Neural cell (in vitro differentiated cells): ENCODE measurements at regions not wholly inside any gene's neighbourhood (a gene's known extent, or its start where the extent isn't known, plus 50 kb on each side); places are given as distances from the start of the nearest gene placed in this dataset.

Experiments
- H2AFZ ChIP-seq: fragments of 200-600, 300-800 bp; sonication (generic), shearing (Covaris generic); 2 replicates; pipeline ENCODE4 v1.6.0; 2014; ENCODE audit warnings: low read depth, mild to moderate bottlenecking, antibody characterized with exemption, low read length, moderate library complexity
- H3F3A ChIP-seq: fragments of 200-600 bp; shearing (Covaris generic); 2 replicates; pipeline ENCODE4 v1.6.1; 2016; ENCODE audit warnings: mild to moderate bottlenecking, moderate library complexity, mixed read lengths, antibody characterized with exemption, low read length; ENCODE audit not compliant: insufficient read depth, poor library complexity, severe bottlenecking
- H3K27ac ChIP-seq: fragments of 200-600, 300-800 bp; sonication (generic), shearing (Covaris generic); 2 replicates; pipeline ENCODE4 v1.5.1; 2014; ENCODE audit warnings: mild to moderate bottlenecking, low read length, moderate library complexity
- H3K27me3 ChIP-seq: fragments of 300-800, 200-600 bp; sonication (generic), shearing (Covaris generic); 2 replicates; pipeline ENCODE4 v1.6.0; 2014; ENCODE audit warnings: mild to moderate bottlenecking, low read depth, low read length, moderate library complexity; ENCODE audit not compliant: insufficient read depth
- H3K36me3 ChIP-seq: fragments of 300-800, 200-600 bp; sonication (generic), shearing (Covaris generic); 2 replicates; pipeline ENCODE4 v1.5.1; 2014; ENCODE audit warnings: mild to moderate bottlenecking, antibody characterized with exemption, low read length, moderate library complexity; ENCODE audit not compliant: insufficient read depth
- H3K4me2 ChIP-seq: fragments of 300-800, 200-600 bp; sonication (generic), shearing (Covaris generic); 2 replicates; pipeline ENCODE4 v1.6.0; 2014; ENCODE audit warnings: mild to moderate bottlenecking, low read length
- H3K4me3 ChIP-seq: fragments of 300-800, 200-600 bp; sonication (generic), shearing (Covaris generic); 2 replicates; pipeline ENCODE4 v1.5.1; 2014; ENCODE audit warnings: mild to moderate bottlenecking, low read length, moderate library complexity
- H3K79me2 ChIP-seq: fragments of 200-600 bp; shearing (Covaris generic); replicated peaks from 2 replicates; pipeline ENCODE4 v1.6.0; 2014; ENCODE audit warnings: mild to moderate bottlenecking, low read length, moderate library complexity; ENCODE audit not compliant: insufficient read depth
- H3K9ac ChIP-seq: fragments of 300-800, 200-600 bp; sonication (generic), shearing (Covaris generic); 2 replicates; pipeline ENCODE4 v1.6.1; 2016; ENCODE audit warnings: mild to moderate bottlenecking, low read length, mixed read lengths
- H3K9me2 ChIP-seq: fragments of 200-600 bp; shearing (Covaris generic); 2 replicates; pipeline ENCODE4 v1.6.1; 2016; ENCODE audit warnings: mild to moderate bottlenecking, low read length, mixed read lengths; ENCODE audit not compliant: insufficient read depth
- H3K9me3 ChIP-seq: fragments of 200-600, 300-800 bp; sonication (generic), shearing (Covaris generic); 2 replicates; pipeline ENCODE4 v1.6.1; 2016; ENCODE audit warnings: mild to moderate bottlenecking, mixed run types, low read length, moderate library complexity, mixed read lengths
- H4K20me1 ChIP-seq: fragments of 200-600 bp; shearing (Covaris generic); 2 replicates; pipeline ENCODE4 v1.6.1; 2016; ENCODE audit warnings: mild to moderate bottlenecking, mixed run types; ENCODE audit not compliant: insufficient read depth
- EP300 ChIP-seq: fragments of 450-650 bp; conservative IDR thresholded peaks from 2 replicates; pipeline ENCODE4 v1.6.1; 2014; ENCODE audit warnings: antibody characterized with exemption, mild to moderate bottlenecking, moderate library complexity; ENCODE audit not compliant: poor library complexity, severe bottlenecking
- EZH2 ChIP-seq: fragments of 200-600, 300-800 bp; shearing (Covaris generic), sonication (generic); IDR thresholded peaks from 2 replicates; pipeline ENCODE4 v1.6.1; 2014; ENCODE audit warnings: antibody characterized with exemption, low read length, borderline replicate concordance, mild to moderate bottlenecking; ENCODE audit not compliant: insufficient read depth, poor library complexity, severe bottlenecking
- MXI1 ChIP-seq: fragments of 450-650 bp; conservative IDR thresholded peaks from 2 replicates; pipeline ENCODE4 v1.6.1; 2014; ENCODE audit warnings: antibody characterized with exemption, mild to moderate bottlenecking; ENCODE audit not compliant: poor library complexity, severe bottlenecking
- POLR2AphosphoS5 ChIP-seq: IDR thresholded peaks from 2 replicates; pipeline ENCODE4 v1.6.1; 2012
- RAD21 ChIP-seq: fragments of 450-650 bp; conservative IDR thresholded peaks from 2 replicates; pipeline ENCODE4 v1.6.1; 2014; ENCODE audit warnings: antibody characterized with exemption, mild to moderate bottlenecking, moderate library complexity
- SMC3 ChIP-seq: fragments of 450-650 bp; conservative IDR thresholded peaks from 2 replicates; pipeline ENCODE4 v1.6.1; 2014; ENCODE audit warnings: antibody characterized with exemption, mild to moderate bottlenecking, moderate library complexity; ENCODE audit not compliant: poor library complexity
- TAF1 ChIP-seq: IDR thresholded peaks from 2 replicates; pipeline ENCODE4 v1.6.1; 2012; ENCODE audit warnings: low read depth
- TF ChIP-seq, protein P1 (sequence below): fragments of 450-650 bp; IDR thresholded peaks from 2 replicates; pipeline ENCODE4 v1.5.1; 2014; ENCODE audit warnings: antibody characterized with exemption, mild to moderate bottlenecking, moderate library complexity; ENCODE audit not compliant: poor library complexity, severe bottlenecking
- TF ChIP-seq, protein P2 (sequence below): IDR thresholded peaks from 2 replicates; pipeline ENCODE4 v1.6.1; 2012; ENCODE audit warnings: borderline replicate concordance

DNA sequence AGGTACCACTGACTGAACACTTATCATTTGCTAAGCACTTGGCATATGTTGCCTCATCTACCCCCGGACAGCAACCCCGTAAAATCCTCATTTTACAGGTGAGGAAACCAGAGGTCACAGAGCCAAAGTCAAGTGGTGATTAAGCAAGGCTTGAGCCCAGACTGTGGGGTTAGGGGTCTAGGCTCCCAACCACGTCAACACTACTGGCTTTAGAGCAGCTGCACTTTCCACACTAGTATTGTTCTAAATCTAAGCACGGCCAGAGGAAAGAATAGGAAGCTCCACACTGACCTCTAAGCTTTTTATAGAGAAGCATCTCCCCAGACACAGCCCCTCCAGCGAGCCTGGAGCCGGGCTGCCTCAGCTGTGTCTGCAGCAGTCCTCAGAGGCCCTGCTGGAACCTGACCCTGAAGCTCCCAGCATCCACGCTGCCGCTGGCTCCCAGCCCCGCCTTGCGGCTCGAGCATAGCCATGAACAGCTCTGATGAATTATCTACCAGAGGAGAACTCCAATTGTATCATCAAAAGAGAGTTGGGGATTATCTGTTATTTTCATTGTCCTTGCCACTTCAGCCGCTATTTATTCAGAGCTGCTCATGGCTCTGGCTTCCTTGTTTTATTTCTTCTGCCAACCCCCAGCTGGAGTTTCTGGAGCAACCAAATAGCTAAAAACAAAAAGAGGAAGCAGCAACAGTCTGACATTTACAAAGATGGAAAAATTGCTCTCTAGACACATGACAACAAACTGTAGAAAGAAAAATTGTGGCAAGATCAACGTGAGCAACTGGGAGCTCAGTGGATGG is 62.2 kb upstream of the RTN4 start:
- no peak overlapping the region for H3K27ac ChIP-seq
- H3K9ac ChIP-seq: no peak overlapping the region
- no peaks in the 10 kb centered on the region for H3F3A ChIP-seq
- no peak overlapping the region for H3K4me2 ChIP-seq
- no peaks in the 10 kb centered on the region for H3K9me3 ChIP-seq
- TF ChIP-seq SMC3 (no peak), EP300 (no peak), EZH2 (no peak), MXI1 (no peak), POLR2AphosphoS5 (no peak), RAD21 (no peak), TAF1 (no peak)
- TF ChIP-seq, protein P1, sequence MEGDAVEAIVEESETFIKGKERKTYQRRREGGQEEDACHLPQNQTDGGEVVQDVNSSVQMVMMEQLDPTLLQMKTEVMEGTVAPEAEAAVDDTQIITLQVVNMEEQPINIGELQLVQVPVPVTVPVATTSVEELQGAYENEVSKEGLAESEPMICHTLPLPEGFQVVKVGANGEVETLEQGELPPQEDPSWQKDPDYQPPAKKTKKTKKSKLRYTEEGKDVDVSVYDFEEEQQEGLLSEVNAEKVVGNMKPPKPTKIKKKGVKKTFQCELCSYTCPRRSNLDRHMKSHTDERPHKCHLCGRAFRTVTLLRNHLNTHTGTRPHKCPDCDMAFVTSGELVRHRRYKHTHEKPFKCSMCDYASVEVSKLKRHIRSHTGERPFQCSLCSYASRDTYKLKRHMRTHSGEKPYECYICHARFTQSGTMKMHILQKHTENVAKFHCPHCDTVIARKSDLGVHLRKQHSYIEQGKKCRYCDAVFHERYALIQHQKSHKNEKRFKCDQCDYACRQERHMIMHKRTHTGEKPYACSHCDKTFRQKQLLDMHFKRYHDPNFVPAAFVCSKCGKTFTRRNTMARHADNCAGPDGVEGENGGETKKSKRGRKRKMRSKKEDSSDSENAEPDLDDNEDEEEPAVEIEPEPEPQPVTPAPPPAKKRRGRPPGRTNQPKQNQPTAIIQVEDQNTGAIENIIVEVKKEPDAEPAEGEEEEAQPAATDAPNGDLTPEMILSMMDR: no peak
- TF ChIP-seq, protein P2, sequence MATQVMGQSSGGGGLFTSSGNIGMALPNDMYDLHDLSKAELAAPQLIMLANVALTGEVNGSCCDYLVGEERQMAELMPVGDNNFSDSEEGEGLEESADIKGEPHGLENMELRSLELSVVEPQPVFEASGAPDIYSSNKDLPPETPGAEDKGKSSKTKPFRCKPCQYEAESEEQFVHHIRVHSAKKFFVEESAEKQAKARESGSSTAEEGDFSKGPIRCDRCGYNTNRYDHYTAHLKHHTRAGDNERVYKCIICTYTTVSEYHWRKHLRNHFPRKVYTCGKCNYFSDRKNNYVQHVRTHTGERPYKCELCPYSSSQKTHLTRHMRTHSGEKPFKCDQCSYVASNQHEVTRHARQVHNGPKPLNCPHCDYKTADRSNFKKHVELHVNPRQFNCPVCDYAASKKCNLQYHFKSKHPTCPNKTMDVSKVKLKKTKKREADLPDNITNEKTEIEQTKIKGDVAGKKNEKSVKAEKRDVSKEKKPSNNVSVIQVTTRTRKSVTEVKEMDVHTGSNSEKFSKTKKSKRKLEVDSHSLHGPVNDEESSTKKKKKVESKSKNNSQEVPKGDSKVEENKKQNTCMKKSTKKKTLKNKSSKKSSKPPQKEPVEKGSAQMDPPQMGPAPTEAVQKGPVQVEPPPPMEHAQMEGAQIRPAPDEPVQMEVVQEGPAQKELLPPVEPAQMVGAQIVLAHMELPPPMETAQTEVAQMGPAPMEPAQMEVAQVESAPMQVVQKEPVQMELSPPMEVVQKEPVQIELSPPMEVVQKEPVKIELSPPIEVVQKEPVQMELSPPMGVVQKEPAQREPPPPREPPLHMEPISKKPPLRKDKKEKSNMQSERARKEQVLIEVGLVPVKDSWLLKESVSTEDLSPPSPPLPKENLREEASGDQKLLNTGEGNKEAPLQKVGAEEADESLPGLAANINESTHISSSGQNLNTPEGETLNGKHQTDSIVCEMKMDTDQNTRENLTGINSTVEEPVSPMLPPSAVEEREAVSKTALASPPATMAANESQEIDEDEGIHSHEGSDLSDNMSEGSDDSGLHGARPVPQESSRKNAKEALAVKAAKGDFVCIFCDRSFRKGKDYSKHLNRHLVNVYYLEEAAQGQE: no peak
- no peak overlapping the region for H2AFZ ChIP-seq
- H3K27me3 ChIP-seq: no peaks in the 10 kb centered on the region
- H3K9me2 ChIP-seq: no peaks in the 10 kb centered on the region
- H3K36me3 ChIP-seq: no peaks in the 10 kb centered on the region
- H4K20me1 ChIP-seq: no peaks in the 10 kb centered on the region
- H3K79me2 ChIP-seq: no peaks in the 10 kb centered on the region
- no peak overlapping the region for H3K4me3 ChIP-seq

DNA sequence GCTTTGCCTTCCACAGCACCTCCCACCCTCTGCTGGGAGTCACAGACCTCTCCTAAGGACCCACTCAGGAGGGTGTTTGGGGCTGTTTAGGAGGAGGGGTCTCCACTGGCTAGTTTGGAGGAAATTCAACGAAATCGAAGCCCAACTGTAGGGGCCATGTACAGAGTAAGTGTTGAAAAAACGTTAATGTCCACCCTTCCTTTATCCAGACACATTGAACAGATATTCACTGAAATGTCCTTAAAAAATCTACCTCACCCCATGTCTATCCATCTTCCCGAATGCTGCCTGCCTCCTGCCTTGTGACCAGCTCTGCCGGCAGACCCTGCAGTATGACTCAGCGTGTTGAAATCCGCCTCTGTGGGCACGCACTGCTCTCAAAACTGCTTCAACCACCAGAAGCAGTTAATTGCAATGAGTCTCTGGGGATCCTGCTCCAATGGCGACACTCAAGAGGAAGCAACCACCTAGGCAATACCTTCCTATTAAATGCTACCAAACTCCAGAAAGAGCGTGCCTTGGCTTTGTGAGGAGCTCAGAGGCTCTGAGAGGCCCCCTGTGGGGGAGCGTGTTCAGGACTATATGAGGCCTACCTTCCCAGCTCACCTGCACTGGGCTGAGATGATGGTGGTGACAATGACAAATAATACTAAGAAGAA is 61.4 kb upstream of the RTN4 start:
- Histone ChIP-seq H3K4me2 (no peak overlapping the region), H3K9me3 (no peaks in the 10 kb centered on the region), H3K27me3 (no peaks in the 10 kb centered on the region), H3K27ac (no peak overlapping the region), H3K36me3 (no peaks in the 10 kb centered on the region), H3K9ac (no peak overlapping the region), H2AFZ (no peak overlapping the region), H4K20me1 (no peaks in the 10 kb centered on the region), H3K9me2 (no peaks in the 10 kb centered on the region), H3F3A (no peaks in the 10 kb centered on the region), H3K4me3 (no peak overlapping the region), H3K79me2 (no peaks in the 10 kb centered on the region)
- no peak for TF ChIP-seq MXI1
- no peak for TF ChIP-seq RAD21
- no peak for TF ChIP-seq EP300
- TF ChIP-seq, protein P2: no peak
- no peak for TF ChIP-seq POLR2AphosphoS5
- TF ChIP-seq SMC3: no peak
- TF ChIP-seq, protein P1: no peak
